Trophoblast cell (in vitro differentiated cells and primary cell): ENCODE measurements at regions not wholly inside any gene's neighbourhood (a gene's known extent, or its start where the extent isn't known, plus 50 kb on each side); places are given as distances from the start of the nearest gene placed in this dataset.

Experiments used
- DNase-seq, 2 donors: peaks; one replicate each; pipeline ENCODE4 v3.0.0-alpha.2; 2016
- H2AFZ ChIP-seq: 2 replicates; pipeline ENCODE4 v1.6.1; 2013; ENCODE audit warnings: low read length, moderate library complexity, mild to moderate bottlenecking; ENCODE audit not compliant: insufficient read depth, poor library complexity
- H2AK5ac ChIP-seq: 2 replicates; pipeline ENCODE4 v1.6.1; 2013; ENCODE audit warnings: mild to moderate bottlenecking, low read length
- H2BK120ac ChIP-seq: 2 replicates; pipeline ENCODE4 v1.6.1; 2013; ENCODE audit warnings: low read length, mild to moderate bottlenecking, moderate library complexity; ENCODE audit not compliant: insufficient read depth, poor library complexity
- H2BK12ac ChIP-seq: 2 replicates; pipeline ENCODE4 v1.6.1; 2013; ENCODE audit warnings: mild to moderate bottlenecking, low read length, moderate library complexity
- H2BK5ac ChIP-seq: 2 replicates; pipeline ENCODE4 v1.6.1; 2013; ENCODE audit warnings: low read length, low read depth, moderate library complexity, mild to moderate bottlenecking; ENCODE audit not compliant: poor library complexity
- H3K14ac ChIP-seq: 2 replicates; pipeline ENCODE4 v1.6.1; 2013; ENCODE audit warnings: mild to moderate bottlenecking, low read length
- H3K18ac ChIP-seq: 2 replicates; pipeline ENCODE4 v1.6.1; 2013; ENCODE audit warnings: mild to moderate bottlenecking, low read length
- H3K23ac ChIP-seq: 2 replicates; pipeline ENCODE4 v1.6.1; 2013; ENCODE audit warnings: low read length
- H3K27ac ChIP-seq: 2 replicates; pipeline ENCODE4 v1.5.1; 2013; ENCODE audit warnings: low read depth, mild to moderate bottlenecking, inconsistent platforms, low read length, moderate library complexity
- H3K27me3 ChIP-seq: 2 replicates; pipeline ENCODE4 v1.6.1; 2013; ENCODE audit warnings: inconsistent platforms, mild to moderate bottlenecking, low read length, moderate library complexity; ENCODE audit not compliant: insufficient read depth
- H3K36me3 ChIP-seq, 2 experiments: 1 replicate in 1 of 2; 2 replicates in 1 of 2; pipeline ENCODE4 v1.6.1; 2013; ENCODE audit warnings: low read length in 2 of 2, mild to moderate bottlenecking in 2 of 2, moderate library complexity in 1 of 2; ENCODE audit not compliant: insufficient read depth in 2 of 2, control insufficient read depth in 1 of 2
- H3K4ac ChIP-seq: 2 replicates; pipeline ENCODE4 v1.6.1; 2013; ENCODE audit warnings: low read depth, mild to moderate bottlenecking, low read length, moderate library complexity
- H3K4me1 ChIP-seq, 2 experiments: 1 replicate in 1 of 2; 2 replicates in 1 of 2; pipeline ENCODE4 v1.6.1; 2013; ENCODE audit warnings: low read length in 2 of 2, mild to moderate bottlenecking in 2 of 2, moderate library complexity in 1 of 2; ENCODE audit not compliant: insufficient read depth in 2 of 2, control insufficient read depth in 1 of 2
- H3K4me2 ChIP-seq: 2 replicates; pipeline ENCODE4 v1.6.1; 2013; ENCODE audit warnings: inconsistent platforms, mild to moderate bottlenecking, low read length, moderate library complexity
- H3K4me3 ChIP-seq: 2 replicates; pipeline ENCODE4 v1.5.1; 2013; ENCODE audit warnings: mild to moderate bottlenecking, low read depth, low read length, inconsistent platforms
- H3K79me1 ChIP-seq: one replicate; pipeline ENCODE4 v1.6.1; 2013; ENCODE audit warnings: low read length
- H3K79me2 ChIP-seq: 2 replicates; pipeline ENCODE4 v1.6.1; 2013; ENCODE audit warnings: low read length, mild to moderate bottlenecking; ENCODE audit not compliant: control insufficient read depth, insufficient read depth, poor library complexity
- H3K9ac ChIP-seq: 2 replicates; pipeline ENCODE4 v1.6.1; 2013; ENCODE audit warnings: mild to moderate bottlenecking, low read length
- H3K9me3 ChIP-seq: 2 replicates; pipeline ENCODE4 v1.6.1; 2013; ENCODE audit warnings: low read depth, mild to moderate bottlenecking, control low read depth, inconsistent platforms, low read length; ENCODE audit not compliant: insufficient read depth
- H4K12ac ChIP-seq: 2 replicates; pipeline ENCODE4 v1.6.1; 2013; ENCODE audit warnings: low read depth, mild to moderate bottlenecking, low read length, moderate library complexity
- H4K8ac ChIP-seq: 2 replicates; pipeline ENCODE4 v1.6.1; 2013; ENCODE audit warnings: low read depth, mild to moderate bottlenecking, low read length, moderate library complexity
- H4K91ac ChIP-seq: one replicate; pipeline ENCODE4 v1.6.1; 2013; ENCODE audit warnings: low read depth, mild to moderate bottlenecking, low read length, moderate library complexity
- WGBS: extraction: QIAGEN DNeasy Blood & Tissue Kit; methylation state at CpG from one replicate; pipeline ENCODE4 v1.1.7; 2013; ENCODE audit warnings: missing lambda C conversion rate; ENCODE audit not compliant: insufficient read length, insufficient coverage; ENCODE audit errors: extremely low coverage; 5-methylcytosine and 5-hydroxymethylcytosine counted together

DNA sequence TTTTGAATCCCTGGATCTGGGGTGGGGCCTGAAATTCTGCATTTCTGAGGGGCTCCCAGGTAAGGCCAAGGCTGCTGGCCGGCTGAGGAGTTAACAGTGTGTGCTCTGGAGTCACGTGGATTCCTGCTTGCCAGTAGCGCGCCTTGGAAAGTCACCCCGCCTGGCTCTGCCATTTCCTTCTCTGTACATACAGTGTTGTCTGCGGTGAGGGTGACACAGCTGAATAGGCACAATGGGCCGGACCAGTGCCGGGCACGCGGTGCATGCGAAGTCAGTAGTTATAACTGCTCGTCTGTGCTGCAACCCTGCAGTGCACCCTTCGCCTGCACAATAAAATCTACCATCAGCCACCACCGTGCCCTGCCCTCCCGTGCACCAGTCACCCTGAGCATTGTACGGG is 68.0 kb upstream of the EEPD1 start:
- no CpG with 5 or more reads among the region's 16 CpGs for WGBS

DNA sequence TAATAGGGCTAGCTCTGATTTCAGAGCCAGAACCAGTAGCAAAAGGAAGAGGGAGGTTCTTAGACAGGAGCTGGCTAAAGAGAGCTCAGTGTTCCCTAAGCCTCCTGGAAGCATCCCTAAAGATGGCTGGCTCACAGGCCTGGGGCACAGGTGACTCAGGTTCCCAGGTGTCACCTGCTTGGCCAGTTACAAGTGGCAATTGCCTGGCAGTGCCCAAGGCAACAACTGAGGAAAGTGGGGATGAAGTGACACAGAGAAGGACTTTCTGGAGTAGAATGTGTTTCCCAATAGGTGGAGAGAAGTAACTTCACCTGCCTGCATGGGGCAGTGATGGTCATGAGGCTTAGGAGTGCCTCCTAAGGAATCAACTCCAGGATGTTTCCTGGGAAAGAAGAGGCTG is 66.5 kb upstream of the EEPD1 start:
- no peaks in the 10 kb centered on the region for H3K79me2 ChIP-seq
- H3K4ac ChIP-seq = no peak overlapping the region
- no peaks in the 10 kb centered on the region for H3K27me3 ChIP-seq
- H4K91ac ChIP-seq = no peak overlapping the region
- no peak overlapping the region for H3K27ac ChIP-seq
- no peaks in the 10 kb centered on the region for H3K36me3 ChIP-seq
- peaks cover 9% of the 10 kb centered on the region for H3K79me1 ChIP-seq
- no peak overlapping the region for H2BK12ac ChIP-seq
- H3K4me3 ChIP-seq = no peak overlapping the region
- no peak overlapping the region for H3K18ac ChIP-seq
- H2AK5ac ChIP-seq = no peak overlapping the region
- H2BK5ac ChIP-seq = no peak overlapping the region
- H2BK120ac ChIP-seq = no peak overlapping the region
- H4K8ac ChIP-seq = no peak overlapping the region
- no peak overlapping the region for H3K23ac ChIP-seq
- H4K12ac ChIP-seq = no peak overlapping the region
- no peak overlapping the region for H3K4me2 ChIP-seq
- DNase-seq = no peak
- no peak overlapping the region for H3K9ac ChIP-seq
- H3K9me3 ChIP-seq = peaks cover 7% of the 10 kb centered on the region
- H3K14ac ChIP-seq = no peak overlapping the region
- H2AFZ ChIP-seq = no peak overlapping the region
- H3K4me1 ChIP-seq = peaks cover 0 to 7% of the 10 kb centered on the region in 2 experiments

More for the DNA sequence above, 68.0 kb upstream of the EEPD1 start:
- Histone ChIP-seq H2AFZ (no peak overlapping the region), H2BK5ac (no peak overlapping the region), H3K27ac (no peak overlapping the region), H2BK12ac (no peak overlapping the region), H3K27me3 (no peaks in the 10 kb centered on the region), H4K8ac (no peak overlapping the region), H3K4me1 (peaks cover 0 to 7% of the 10 kb centered on the region in 2 experiments), H3K79me2 (no peaks in the 10 kb centered on the region), H4K91ac (peak overlapping the region; percentile 19), H3K9me3 (peaks cover 7% of the 10 kb centered on the region), H3K79me1 (peaks cover 9% of the 10 kb centered on the region), H3K9ac (no peak overlapping the region), H3K23ac (no peak overlapping the region), H3K18ac (no peak overlapping the region), H3K14ac (no peak overlapping the region), H4K12ac (no peak overlapping the region), H2AK5ac (no peak overlapping the region), H3K4ac (no peak overlapping the region), H3K4me2 (no peak overlapping the region), H2BK120ac (no peak overlapping the region), H3K36me3 (no peaks in the 10 kb centered on the region), H3K4me3 (no peak overlapping the region)
- no peak for DNase-seq

DNA sequence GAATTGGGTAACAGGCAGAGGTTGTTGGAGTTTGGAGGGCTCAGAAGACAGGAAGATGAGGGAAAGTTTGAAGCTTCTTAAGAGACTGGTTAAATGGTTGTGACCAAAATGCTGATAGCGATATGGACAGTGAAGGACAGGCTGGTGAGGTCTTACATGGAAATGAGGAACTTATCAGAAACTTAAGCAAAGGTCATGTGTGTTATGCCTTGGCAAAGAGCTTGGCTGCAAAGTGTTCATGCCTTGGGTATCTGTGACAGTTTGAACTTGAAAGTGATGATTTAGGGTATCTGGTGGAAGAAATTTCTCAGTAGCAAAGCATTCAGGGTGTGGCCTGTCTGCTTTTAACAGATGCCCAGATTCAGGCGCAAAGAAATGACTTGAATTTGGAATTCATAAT is 64.5 kb upstream of the EEPD1 start:
- Histone ChIP-seq H3K14ac (no peak overlapping the region), H2BK12ac (no peak overlapping the region), H3K79me2 (peaks cover 2% of the 10 kb centered on the region), H4K12ac (no peak overlapping the region), H3K9ac (no peak overlapping the region), H3K4ac (no peak overlapping the region), H2BK5ac (no peak overlapping the region), H3K79me1 (peaks cover 9% of the 10 kb centered on the region), H2AFZ (no peak overlapping the region), H3K27ac (no peak overlapping the region), H3K27me3 (no peaks in the 10 kb centered on the region), H3K4me3 (no peak overlapping the region), H3K23ac (no peak overlapping the region), H4K8ac (no peak overlapping the region), H2AK5ac (no peak overlapping the region), H2BK120ac (no peak overlapping the region), H3K9me3 (peaks cover 7% of the 10 kb centered on the region), H4K91ac (no peak overlapping the region), H3K36me3 (no peaks in the 10 kb centered on the region), H3K4me1 (peaks cover 2 to 7% of the 10 kb centered on the region in 2 experiments), H3K4me2 (no peak overlapping the region), H3K18ac (no peak overlapping the region)
- WGBS = no CpG with 5 or more reads among the region's 2 CpGs
- no peak for DNase-seq

DNA sequence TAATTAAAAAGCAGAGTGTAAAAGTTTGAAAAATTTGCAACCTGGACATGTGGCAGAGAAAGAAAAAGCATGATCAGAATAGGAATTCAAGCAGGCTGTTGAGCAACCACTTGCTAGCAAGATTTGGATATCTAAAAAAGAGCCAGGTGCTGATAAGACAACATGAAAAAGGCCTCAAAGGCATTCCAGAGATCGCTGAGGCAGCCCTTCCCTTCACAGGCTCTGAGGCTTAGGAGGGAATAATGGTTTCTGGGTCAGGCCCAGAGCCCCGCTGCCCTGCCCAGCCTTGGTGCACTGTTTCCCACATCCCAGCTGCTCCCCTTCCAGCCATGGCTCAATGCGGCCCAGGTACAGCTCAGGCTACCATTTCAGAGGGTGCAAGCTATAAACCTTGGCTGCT is 64.1 kb upstream of the EEPD1 start:
- no peak overlapping the region for H3K23ac ChIP-seq
- peaks cover 2% of the 10 kb centered on the region for H3K79me2 ChIP-seq
- no peaks in the 10 kb centered on the region for H3K27me3 ChIP-seq
- no peak overlapping the region for H2AFZ ChIP-seq
- H3K4me3 ChIP-seq = no peak overlapping the region
- H3K18ac ChIP-seq = no peak overlapping the region
- H3K4me2 ChIP-seq = no peak overlapping the region
- peak overlapping the region; percentile 6 for H3K27ac ChIP-seq
- DNase-seq = peak; percentile 38 to 69
- H4K12ac ChIP-seq = no peak overlapping the region
- H2BK12ac ChIP-seq = no peak overlapping the region
- no CpG with 5 or more reads among the region's 3 CpGs for WGBS
- H3K9ac ChIP-seq = no peak overlapping the region
- H3K4ac ChIP-seq = no peak overlapping the region
- peaks cover 2 to 7% of the 10 kb centered on the region in 2 experiments for H3K4me1 ChIP-seq
- H2AK5ac ChIP-seq = no peak overlapping the region
- H3K36me3 ChIP-seq = no peaks in the 10 kb centered on the region
- H3K79me1 ChIP-seq = peaks cover 9% of the 10 kb centered on the region
- H4K91ac ChIP-seq = peak overlapping the region; percentile 26
- no peak overlapping the region for H4K8ac ChIP-seq
- H3K14ac ChIP-seq = peak overlapping the region; percentile 48
- peaks cover 7% of the 10 kb centered on the region for H3K9me3 ChIP-seq
- H2BK120ac ChIP-seq = peak overlapping the region; percentile 46
- H2BK5ac ChIP-seq = no peak overlapping the region
